Fibroblast of lung (primary cell): ENCODE measurements at regions not wholly inside any gene's neighbourhood (a gene's known extent, or its start where the extent isn't known, plus 50 kb on each side); places are given as distances from the start of the nearest gene placed in this dataset.

Source experiments
- DNase-seq, 2 donors: peaks; one replicate each; pipeline versions ENCODE4 v3.0.0 to v3.0.0-alpha.2; 2010; ENCODE audit warnings: low read depth in 2 of 2
- H2AFZ ChIP-seq: 2 replicates; pipeline ENCODE4 v1.5.1; 2012; ENCODE audit warnings: low read length, control low read depth, inconsistent platforms
- H3K27ac ChIP-seq: 2 replicates; pipeline ENCODE4 v1.5.1; 2011; ENCODE audit warnings: low read length, control low read depth; ENCODE audit not compliant: insufficient read depth
- H3K27me3 ChIP-seq: 2 replicates; pipeline ENCODE4 v1.5.1; 2011; ENCODE audit warnings: mild to moderate bottlenecking, low read length; ENCODE audit not compliant: control insufficient read depth, insufficient read depth
- H3K36me3 ChIP-seq: 2 replicates; pipeline ENCODE4 v1.5.1; 2011; ENCODE audit warnings: low read length; ENCODE audit not compliant: control insufficient read depth, insufficient read depth
- H3K4me1 ChIP-seq: 2 replicates; pipeline ENCODE4 v1.5.1; 2011; ENCODE audit warnings: low read length; ENCODE audit not compliant: control insufficient read depth, insufficient read depth; ENCODE audit errors: extremely low read depth
- H3K4me2 ChIP-seq: 2 replicates; pipeline ENCODE4 v1.5.1; 2011; ENCODE audit warnings: low read length, control low read depth; ENCODE audit not compliant: insufficient read depth; ENCODE audit errors: extremely low read depth
- H3K4me3 ChIP-seq, 4 experiments: fragments of 200-600 bp in 1 of 4; sonication (generic) in 1 of 4; replicated peaks in 1 of 4; 2 replicates each; pipeline ENCODE4 v1.5.1; 2011 to 2016; ENCODE audit warnings: low read length in 4 of 4, low read depth in 3 of 4, mild to moderate bottlenecking in 3 of 4, control low read depth in 2 of 4, inconsistent platforms in 1 of 4, mixed read lengths in 1 of 4; ENCODE audit not compliant: insufficient read depth in 1 of 4; ENCODE audit errors: control extremely low read depth in 1 of 4
- H3K79me2 ChIP-seq: 2 replicates; pipeline ENCODE4 v1.5.1; 2012; ENCODE audit warnings: mild to moderate bottlenecking, low read length, inconsistent platforms; ENCODE audit not compliant: control insufficient read depth, insufficient read depth
- H3K9ac ChIP-seq: 2 replicates; pipeline ENCODE4 v1.5.1; 2011; ENCODE audit warnings: mild to moderate bottlenecking, low read length, control low read depth; ENCODE audit not compliant: insufficient read depth
- H3K9me3 ChIP-seq: 2 replicates; pipeline ENCODE4 v1.5.1; 2012; ENCODE audit warnings: low read depth, low read length; ENCODE audit not compliant: control insufficient read depth, insufficient read depth
- H4K20me1 ChIP-seq: 2 replicates; pipeline ENCODE4 v1.5.1; 2011; ENCODE audit warnings: low read length; ENCODE audit not compliant: control insufficient read depth, insufficient read depth; ENCODE audit errors: extremely low read depth
- CTCF ChIP-seq, 2 donors: IDR thresholded peaks in 1 of 2; conservative IDR thresholded peaks in 1 of 2; 1 replicate in 1 of 2; 2 replicates in 1 of 2; pipeline ENCODE4 v1.5.1; 2011 to 2012; ENCODE audit warnings: low read length in 2 of 2, control low read depth in 1 of 2, inconsistent platforms in 1 of 2, low read depth in 1 of 2, mild to moderate bottlenecking in 1 of 2
- EZH2 ChIP-seq: IDR thresholded peaks from 2 replicates; pipeline ENCODE4 v1.5.1; 2012; ENCODE audit warnings: low read length, control low read depth, mild to moderate bottlenecking; ENCODE audit errors: missing control alignments

DNA sequence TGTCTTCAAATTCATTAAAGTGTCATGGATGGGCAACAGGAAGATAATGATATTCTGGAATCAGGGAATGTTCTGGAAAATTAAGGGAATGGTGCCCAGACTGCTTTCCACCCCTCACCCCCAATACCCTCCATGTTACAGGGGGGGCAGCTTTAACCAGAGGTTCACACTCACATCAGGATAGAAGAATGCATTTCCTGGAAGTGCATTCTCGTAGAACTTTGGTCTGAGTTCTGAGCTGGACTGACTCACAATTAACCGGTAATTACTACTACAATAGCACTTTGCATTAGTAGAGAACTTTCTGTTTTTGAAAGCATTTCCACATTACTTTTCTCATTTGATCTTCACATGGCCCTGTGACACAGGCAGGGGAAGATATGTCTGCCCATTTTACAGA lies 52.5 kb upstream of the SHISA3 start:
- Histone ChIP-seq H3K27ac (no peak overlapping the region), H3K4me3 (no peak overlapping the region), H3K79me2 (no peaks in the 10 kb centered on the region), H2AFZ (no peak overlapping the region), H3K9me3 (no peaks in the 10 kb centered on the region), H3K9ac (no peak overlapping the region), H3K4me1 (no peaks in the 10 kb centered on the region), H4K20me1 (no peaks in the 10 kb centered on the region), H3K4me2 (no peak overlapping the region), H3K36me3 (no peaks in the 10 kb centered on the region), H3K27me3 (no peaks in the 10 kb centered on the region)
- no peak for DNase-seq
- TF ChIP-seq CTCF (conservative IDR thresholded peaks at IDR 0.05 in 1 of 2, IDR thresholded peaks at IDR 0.05 in 1 of 2; ENCODE audit: low read depth in 1 of 2, low read length in 2 of 2) = no peak
- no peak for TF ChIP-seq EZH2

DNA sequence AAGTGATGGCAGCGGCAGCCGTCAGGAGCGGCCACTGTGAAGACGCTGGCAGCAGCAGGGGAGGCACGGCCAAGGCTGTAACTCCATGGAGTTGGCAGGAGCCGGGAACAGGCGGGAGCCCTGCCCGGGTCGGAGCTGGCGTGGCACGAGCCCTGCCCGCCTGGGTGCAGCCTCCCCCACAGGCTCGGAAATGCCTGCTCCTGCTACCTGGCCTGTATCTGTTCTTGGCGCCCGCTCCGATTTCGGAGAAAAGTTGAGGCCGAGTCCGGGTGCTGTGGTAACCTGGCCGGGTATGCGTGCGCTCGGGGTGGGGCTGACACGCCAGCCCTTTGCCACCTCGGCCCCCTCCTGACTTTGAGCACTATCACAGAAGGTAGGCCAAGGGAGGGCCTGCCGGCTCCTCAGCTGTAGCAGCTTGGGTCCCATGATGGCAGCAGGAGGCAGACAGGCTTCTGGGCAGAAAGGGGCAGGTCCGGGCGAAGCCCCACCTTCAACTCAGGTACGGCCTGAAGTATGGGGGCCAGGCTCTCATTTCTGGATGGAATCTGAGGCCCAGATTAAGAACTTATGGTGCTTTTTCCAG lies 51.2 kb upstream of the SHISA3 start:
- no peak overlapping the region for H3K4me3 ChIP-seq
- no peak overlapping the region for H3K4me2 ChIP-seq
- DNase-seq = no peak
- no peaks in the 10 kb centered on the region for H3K27me3 ChIP-seq
- H3K9me3 ChIP-seq = no peaks in the 10 kb centered on the region
- H3K36me3 ChIP-seq = no peaks in the 10 kb centered on the region
- H3K9ac ChIP-seq = no peak overlapping the region
- H4K20me1 ChIP-seq = no peaks in the 10 kb centered on the region
- no peak overlapping the region for H2AFZ ChIP-seq
- no peaks in the 10 kb centered on the region for H3K79me2 ChIP-seq
- H3K27ac ChIP-seq = no peak overlapping the region
- TF ChIP-seq CTCF (conservative IDR thresholded peaks at IDR 0.05 in 1 of 2, IDR thresholded peaks at IDR 0.05 in 1 of 2; ENCODE audit: low read depth in 1 of 2, low read length in 2 of 2) (no peak), EZH2 (no peak)
- H3K4me1 ChIP-seq = no peaks in the 10 kb centered on the region

GRCh38 chr4:42347076-42347475 lies 50.2 kb upstream of the SHISA3 start:
- no peaks in the 10 kb centered on the region for H3K27me3 ChIP-seq
- H4K20me1 ChIP-seq = no peaks in the 10 kb centered on the region
- no peak for TF ChIP-seq CTCF (conservative IDR thresholded peaks at IDR 0.05 in 1 of 2, IDR thresholded peaks at IDR 0.05 in 1 of 2; ENCODE audit: low read depth in 1 of 2, low read length in 2 of 2)
- TF ChIP-seq EZH2 = no peak
- no peak overlapping the region for H3K4me3 ChIP-seq
- H3K79me2 ChIP-seq = no peaks in the 10 kb centered on the region
- H2AFZ ChIP-seq = no peak overlapping the region
- H3K36me3 ChIP-seq = no peaks in the 10 kb centered on the region
- H3K4me1 ChIP-seq = no peaks in the 10 kb centered on the region
- H3K27ac ChIP-seq = no peak overlapping the region
- H3K9ac ChIP-seq = no peak overlapping the region
- no peak overlapping the region for H3K4me2 ChIP-seq
- no peak for DNase-seq
- H3K9me3 ChIP-seq = no peaks in the 10 kb centered on the region
